ENCODE measurements at regions not wholly inside any gene's neighbourhood (a gene's known extent, or its start where the extent isn't known, plus 50 kb on each side); places are given as distances from the start of the nearest gene placed in this dataset.

GRCh38 chr3:66884659-66885058 is 113.4 kb upstream of the KBTBD8 start:
- Mint-ChIP-seq H3K4me1 (ENCODE audit: unreplicated experiment) (peaks cover 10% of the 10 kb centered on the region), H3K9me3 (no peaks in the 10 kb centered on the region), H3K27ac (no peak overlapping the region), H3K4me3 (no peak overlapping the region), H3K36me3 (no peaks in the 10 kb centered on the region), H3K27me3 (no peaks in the 10 kb centered on the region)
- no peak for TF ChIP-seq CTCF (conservative IDR thresholded peaks at IDR 0.05)
- no peak for DNase-seq (ENCODE audit: extremely low spot score, unreplicated experiment)

DNA sequence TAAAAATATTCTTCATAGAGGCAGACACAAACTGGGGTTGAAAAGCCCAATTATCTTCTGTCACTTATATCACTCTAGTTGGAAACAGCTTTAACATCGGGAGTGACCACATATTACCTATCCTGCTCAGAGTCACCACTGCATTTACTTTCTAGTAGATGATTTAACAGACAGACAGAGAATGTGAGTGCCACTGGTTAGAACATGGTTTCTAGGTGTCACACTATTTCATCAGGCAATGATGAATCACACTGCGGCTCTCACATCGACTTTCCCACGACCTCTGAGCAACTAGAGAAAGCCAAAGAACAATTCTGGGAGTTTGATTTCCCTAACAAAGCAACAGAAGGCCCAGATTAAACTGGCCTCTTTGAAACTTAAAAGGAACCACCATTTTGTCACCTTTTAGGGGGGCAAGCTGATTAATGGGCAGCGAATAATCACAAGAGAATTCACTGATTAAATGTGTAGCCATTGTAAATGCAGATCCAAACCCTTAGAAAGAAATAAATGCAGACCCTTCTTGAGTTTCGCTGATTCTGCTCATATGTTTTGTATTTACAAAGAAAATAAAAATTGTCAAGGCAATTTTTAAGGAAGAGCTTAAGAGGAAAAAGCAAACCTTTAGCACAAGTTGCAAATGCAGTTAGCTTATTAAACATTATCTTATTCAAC is 112.6 kb upstream of the KBTBD8 start:
- Mint-ChIP-seq H3K36me3 (no peaks in the 10 kb centered on the region), H3K27ac (no peak overlapping the region), H3K27me3 (no peaks in the 10 kb centered on the region), H3K4me1 (ENCODE audit: unreplicated experiment) (peaks cover 10% of the 10 kb centered on the region), H3K9me3 (no peaks in the 10 kb centered on the region), H3K4me3 (no peak overlapping the region)
- DNase-seq (ENCODE audit: extremely low spot score, unreplicated experiment): no peak
- no peak for TF ChIP-seq CTCF (conservative IDR thresholded peaks at IDR 0.05)

DNA sequence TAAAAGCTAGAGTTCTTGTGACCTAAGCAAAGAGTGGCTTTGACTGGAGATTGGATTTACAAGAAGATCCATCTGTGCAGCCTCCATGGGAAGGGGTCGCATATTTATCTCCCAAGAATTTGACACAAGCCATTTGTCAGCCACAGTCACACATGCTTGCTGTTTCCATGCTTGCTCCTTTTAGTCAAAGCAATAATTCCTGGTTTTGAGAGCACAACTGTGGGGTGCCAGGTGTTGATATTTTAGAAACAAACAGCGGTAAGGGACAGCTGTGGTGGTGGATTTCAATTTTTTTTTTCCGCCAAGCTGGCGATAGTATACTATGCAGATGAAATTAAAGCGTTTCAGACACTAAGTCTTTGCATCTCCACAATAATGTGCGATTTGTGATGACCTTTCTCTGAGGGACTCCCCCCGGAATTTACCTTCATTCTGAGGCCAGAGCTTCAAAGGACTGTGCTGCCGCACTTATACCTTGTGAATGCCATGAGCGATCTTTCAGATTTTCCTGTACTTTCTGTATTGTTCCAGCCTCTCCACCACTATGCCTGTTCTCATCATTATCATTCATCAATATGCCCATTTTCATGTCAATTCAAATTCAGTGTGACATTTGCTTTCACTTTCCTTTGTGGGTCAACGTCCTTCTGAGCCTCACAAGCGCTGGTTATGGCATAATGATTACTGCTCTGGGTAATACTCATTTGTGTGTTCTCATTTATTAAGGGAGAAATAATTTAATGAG is 108.2 kb upstream of the KBTBD8 start:
- Mint-ChIP-seq H3K4me3 (no peak overlapping the region), H3K9me3 (peaks cover 6% of the 10 kb centered on the region), H3K27ac (no peak overlapping the region), H3K36me3 (no peaks in the 10 kb centered on the region), H3K4me1 (ENCODE audit: unreplicated experiment) (peaks cover 9% of the 10 kb centered on the region), H3K27me3 (no peaks in the 10 kb centered on the region)
- TF ChIP-seq CTCF (conservative IDR thresholded peaks at IDR 0.05): no peak
- no peak for DNase-seq (ENCODE audit: extremely low spot score, unreplicated experiment)

- Mint-ChIP-seq H3K27me3 (no peaks in the 10 kb centered on the region), H3K36me3 (peaks cover 3% of the 10 kb centered on the region), H3K27ac (no peak overlapping the region), H3K4me3 (no peak overlapping the region), H3K4me1 (ENCODE audit: unreplicated experiment) (no peaks in the 10 kb centered on the region), H3K9me3 (peaks cover 24% of the 10 kb centered on the region)
- no peak for TF ChIP-seq CTCF (conservative IDR thresholded peaks at IDR 0.05)
- no peak for DNase-seq (ENCODE audit: extremely low spot score, unreplicated experiment)
Measured at GRCh38 chr3:66898155-66898554, 100.0 kb upstream of the KBTBD8 start.

GRCh38 chr3:66904336-66904735 is 93.8 kb upstream of the KBTBD8 start:
- TF ChIP-seq CTCF (conservative IDR thresholded peaks at IDR 0.05): no peak

More at GRCh38 chr3:66904336-66904735, 93.8 kb upstream of the KBTBD8 start:
- Mint-ChIP-seq H3K27ac (no peak overlapping the region), H3K36me3 (no peaks in the 10 kb centered on the region), H3K4me3 (no peak overlapping the region), H3K4me1 (ENCODE audit: unreplicated experiment) (peaks cover 12% of the 10 kb centered on the region), H3K9me3 (peaks cover 17% of the 10 kb centered on the region), H3K27me3 (peaks cover 3% of the 10 kb centered on the region)
- no peak for DNase-seq (ENCODE audit: extremely low spot score, unreplicated experiment)

All from type B pancreatic cell (in vitro differentiated cells).